NCI-H2081 (cell line): ENCODE measurements at regions not wholly inside any gene's neighbourhood (a gene's known extent, or its start where the extent isn't known, plus 50 kb on each side); places are given as distances from the start of the nearest gene placed in this dataset.
"Not testable (repeated sequence)": the region's sequence is repeated elsewhere in the genome, so short reads cannot be mapped to it uniquely, and the experiment has no call there.

ENCODE experiments used
- DNase-seq, 2 experiments: peaks; one replicate each; lab custom pipeline; 2025; lab: John Stamatoyannopoulos, UW

- no peak for DNase-seq
Measured at GRCh38 chr15:24150542-24150941, 463.4 kb upstream of the NDN start.

GRCh38 chr15:24158306-24158705, 471.2 kb upstream of the NDN start:
- not testable (repeated sequence) for DNase-seq

DNA sequence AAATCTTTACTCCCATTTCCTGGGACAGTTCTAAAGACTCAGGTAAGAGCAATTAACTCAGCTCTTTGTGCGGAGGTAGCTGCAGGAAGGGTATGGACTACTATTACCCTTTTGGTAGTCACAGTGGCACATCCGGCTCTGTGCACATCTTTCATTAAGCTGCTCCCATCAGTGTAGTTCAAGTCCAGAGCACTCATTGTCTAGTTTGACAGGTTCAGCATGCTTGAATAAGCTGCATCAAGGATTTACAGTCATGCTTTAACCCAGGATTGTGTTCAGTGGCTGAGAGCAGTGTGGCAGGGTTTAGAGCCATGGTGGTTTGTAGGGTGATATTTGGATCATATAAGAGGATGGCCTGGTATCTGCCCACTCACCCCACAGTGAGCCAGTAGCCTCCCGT, 478.4 kb upstream of the NDN start:
- not testable (repeated sequence) for DNase-seq

DNA sequence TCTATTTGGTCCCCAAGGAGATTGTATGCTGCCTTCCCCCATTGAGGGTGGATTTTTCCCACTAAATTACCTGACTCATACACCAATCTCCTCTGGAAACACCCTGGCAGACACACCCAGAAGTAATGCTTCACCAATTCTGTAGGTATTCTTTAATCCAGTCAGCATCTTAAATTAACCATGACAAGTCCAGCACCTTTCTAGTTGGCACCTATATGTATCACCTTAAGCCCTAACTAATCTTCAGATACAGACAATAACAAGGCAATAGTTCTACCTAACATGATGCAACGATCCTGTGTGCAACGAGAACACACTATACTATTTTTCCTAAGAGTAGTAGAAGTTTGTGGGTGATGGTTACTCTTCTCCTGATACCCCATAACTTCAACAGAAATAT, 473.3 kb upstream of the NPAP1 start:
- DNase-seq: not testable (repeated sequence)

- not testable (repeated sequence) for DNase-seq
Measured at GRCh38 chr15:24211742-24212476, 463.7 kb upstream of the NPAP1 start.

DNA sequence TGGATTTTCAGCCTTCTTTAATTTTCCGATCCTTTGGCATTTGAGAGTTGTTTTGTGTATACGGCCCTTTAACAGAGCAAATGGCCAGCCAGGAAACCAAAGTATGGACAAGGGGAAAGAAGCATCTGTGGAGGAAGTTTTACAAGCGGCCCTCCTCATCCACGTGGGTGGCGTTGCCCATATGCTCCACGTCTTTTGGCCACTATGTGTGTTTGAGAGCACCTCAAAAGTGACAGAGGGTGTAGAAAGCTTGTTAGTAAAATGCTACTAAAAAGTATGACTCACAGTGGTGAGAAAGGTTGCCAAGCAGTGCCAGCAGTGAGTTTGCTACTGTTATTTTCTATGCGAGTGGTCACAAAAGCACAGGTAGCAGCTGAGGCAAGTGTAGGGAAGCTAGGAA, 451.8 kb upstream of the NPAP1 start:
- no peak for DNase-seq

DNA sequence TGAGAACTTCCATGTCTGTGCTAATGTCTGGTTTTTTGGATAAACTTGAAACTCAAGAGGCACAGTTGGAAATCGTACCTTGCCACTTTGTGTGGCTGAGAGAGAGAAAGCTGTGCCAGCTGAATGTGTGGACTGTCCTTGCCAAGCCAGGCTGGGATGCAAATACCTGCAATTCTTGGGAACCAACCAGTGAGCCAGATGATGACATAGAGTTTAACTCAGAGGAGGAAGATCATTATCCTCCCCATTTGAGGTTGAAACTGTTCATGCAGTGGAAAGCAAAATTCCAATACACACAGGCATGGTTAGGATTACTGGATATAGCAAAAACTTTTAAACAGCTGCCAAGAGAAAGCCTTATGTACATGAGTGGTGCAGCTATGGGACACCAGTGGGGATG, 451.4 kb upstream of the NPAP1 start:
- DNase-seq: no peak

DNA sequence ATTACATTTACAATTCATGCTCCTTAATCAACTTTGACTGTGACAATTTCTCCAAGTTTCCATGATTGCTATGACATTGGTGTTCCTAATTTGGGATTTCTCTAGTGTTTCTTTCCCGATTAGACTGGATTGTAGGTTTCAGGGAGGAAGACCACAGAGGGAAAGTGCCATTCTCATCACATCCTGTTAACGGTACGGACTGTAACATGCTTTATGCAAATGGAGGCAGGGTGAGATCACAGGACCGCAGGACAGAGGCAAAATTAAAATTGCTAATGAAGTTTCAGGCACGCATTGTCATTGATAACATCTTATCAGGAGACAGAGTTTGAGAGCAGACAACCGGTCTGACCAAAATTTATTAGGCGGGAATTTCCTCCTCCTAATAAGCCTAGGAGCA, 446.7 kb upstream of the NPAP1 start:
- DNase-seq: not testable (repeated sequence)

- not testable (repeated sequence) for DNase-seq
Measured at GRCh38 chr15:24233134-24233533, 442.4 kb upstream of the NPAP1 start.

GRCh38 chr15:24240580-24240979, 435.0 kb upstream of the NPAP1 start:
- DNase-seq: not testable (repeated sequence)

DNA sequence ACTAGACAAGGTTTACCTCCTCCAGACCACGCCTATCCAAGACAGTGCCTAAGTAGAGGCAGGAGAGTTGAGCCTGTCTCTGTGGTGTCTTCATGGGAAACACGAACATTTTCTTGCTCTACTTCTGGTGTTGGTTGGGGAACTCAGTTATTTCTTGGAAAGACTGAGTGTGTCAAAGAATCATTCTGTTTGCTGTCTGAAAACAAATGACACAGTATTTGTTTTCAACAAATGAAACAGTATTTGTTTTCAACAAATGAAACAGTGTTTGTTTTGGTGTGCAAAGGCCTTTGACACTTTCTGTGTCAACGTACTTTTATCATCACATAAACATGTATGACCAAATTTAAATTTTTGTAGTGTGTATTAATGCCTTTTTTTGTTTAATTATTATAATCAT, 416.5 kb upstream of the NPAP1 start:
- DNase-seq: not testable (repeated sequence)

DNA sequence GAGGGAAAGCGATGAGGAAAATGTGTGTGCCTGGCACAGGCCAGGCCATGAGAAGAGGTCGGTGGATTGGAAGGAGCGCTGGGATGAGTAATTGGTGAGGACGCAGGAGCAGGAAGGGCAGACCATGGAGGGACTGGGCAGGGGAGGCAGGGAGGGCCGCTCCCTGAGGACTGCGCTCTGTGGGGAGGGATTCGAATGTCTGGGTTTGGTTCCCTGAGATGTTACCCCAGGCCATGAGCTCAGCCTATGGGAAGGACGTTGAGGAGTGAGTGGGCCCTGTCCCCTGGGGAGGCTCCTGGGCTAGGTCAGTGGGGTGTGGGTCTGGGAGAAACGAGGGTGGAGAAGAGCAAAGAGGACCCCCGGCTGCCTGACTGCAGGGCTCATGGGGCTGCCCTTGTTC, 415.2 kb upstream of the NPAP1 start:
- not testable (repeated sequence) for DNase-seq

- DNase-seq: not testable (repeated sequence)
Measured at GRCh38 chr15:24260854-24261253, 414.7 kb upstream of the NPAP1 start.

DNA sequence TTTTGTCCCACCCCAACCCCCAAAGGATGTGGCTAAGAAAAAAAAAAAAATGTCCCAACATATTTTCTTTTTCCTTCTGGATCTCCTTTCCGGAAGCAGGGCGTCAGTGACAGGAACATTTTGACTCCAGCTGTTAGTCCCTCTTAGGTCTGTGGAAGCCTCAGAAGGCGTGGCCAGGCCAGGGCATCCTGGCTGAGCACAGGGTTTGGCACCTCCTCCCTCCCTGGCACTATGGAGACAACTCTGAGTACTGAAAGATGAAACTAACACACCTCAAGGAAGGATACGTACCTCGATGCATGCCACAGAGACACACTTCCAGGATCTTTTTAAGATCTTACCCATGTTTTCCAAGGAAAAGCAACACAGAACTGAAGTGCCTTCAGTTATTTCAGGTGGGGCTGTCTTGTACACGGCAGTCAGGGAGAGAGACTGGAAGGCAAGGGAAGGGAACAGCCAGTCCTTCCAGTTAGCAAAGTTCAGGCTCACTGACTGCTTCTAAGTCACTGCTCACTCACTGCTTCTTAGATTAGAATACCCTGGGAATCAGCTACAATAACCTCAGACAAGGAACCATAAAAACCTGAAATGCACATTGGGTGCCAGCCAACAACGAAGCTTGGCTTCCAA, 406.9 kb upstream of the NPAP1 start:
- not testable (repeated sequence) for DNase-seq

DNA sequence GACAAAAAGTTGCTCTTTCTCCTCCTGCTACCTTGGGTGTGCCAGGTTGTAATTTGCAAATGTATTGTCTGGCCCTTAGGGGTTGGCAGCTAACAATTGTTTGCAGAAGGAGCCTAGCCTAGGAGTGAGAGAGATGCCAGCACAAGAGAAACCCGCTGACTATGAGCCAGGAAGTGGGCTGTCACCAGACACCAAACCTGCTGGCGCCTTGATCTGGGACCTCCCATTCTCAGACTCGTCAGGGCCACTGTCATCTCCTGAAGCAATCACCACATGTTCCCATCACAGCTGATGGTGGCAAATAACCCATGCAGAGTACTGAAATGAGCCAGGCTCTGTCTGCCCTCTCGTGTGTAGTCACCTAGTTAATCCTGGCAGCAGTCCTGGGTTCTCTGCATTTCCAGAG, 406.4 kb upstream of the NPAP1 start:
- no peak for DNase-seq

GRCh38 chr15:24269923-24270322, 405.7 kb upstream of the NPAP1 start:
- no peak for DNase-seq

- DNase-seq: not testable (repeated sequence)
Measured at GRCh38 chr15:24271496-24272244, 403.9 kb upstream of the NPAP1 start.

DNA sequence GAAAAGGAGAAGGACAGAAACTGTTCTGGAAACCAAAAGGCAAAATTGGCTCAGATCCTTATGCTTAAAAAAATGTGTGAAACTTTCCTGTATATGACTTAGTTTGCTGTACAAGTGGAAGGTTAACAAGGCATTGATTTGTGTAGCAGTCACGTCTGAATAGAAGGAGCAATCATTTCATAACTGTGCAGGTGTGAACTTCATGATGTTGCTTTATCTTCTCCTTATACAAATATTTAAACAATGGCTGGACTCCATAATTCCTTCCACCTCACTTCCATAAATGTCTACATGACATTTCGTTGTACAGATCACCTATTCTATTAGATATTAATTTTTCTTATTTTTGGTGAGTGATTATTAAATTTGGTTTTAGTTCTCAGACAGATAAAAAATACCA, 382.7 kb upstream of the NPAP1 start:
- no peak for DNase-seq

GRCh38 chr15:24300804-24301368, 374.7 kb upstream of the NPAP1 start:
- not testable (repeated sequence) for DNase-seq

GRCh38 chr15:24301999-24302398, 373.6 kb upstream of the NPAP1 start:
- not testable (repeated sequence) for DNase-seq

DNA sequence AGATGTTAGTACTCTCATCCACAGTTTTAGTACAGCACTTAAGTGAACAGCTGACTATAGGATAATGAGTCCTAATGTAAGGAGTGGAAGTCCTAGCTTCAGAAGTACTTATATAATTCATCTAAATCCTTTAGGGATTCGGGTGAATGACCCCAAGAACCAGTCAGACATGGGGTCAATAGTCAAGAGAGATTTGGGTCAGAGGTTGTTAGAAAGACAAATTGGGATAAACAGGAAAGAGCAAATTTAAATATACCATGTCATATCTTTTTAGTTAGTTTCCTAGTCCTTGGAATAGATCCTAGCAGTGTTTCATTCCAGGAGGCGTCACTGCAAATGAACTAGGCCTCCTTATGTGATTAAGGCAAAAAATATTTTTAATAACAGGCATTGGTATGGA, 370.8 kb upstream of the NPAP1 start:
- DNase-seq: not testable (repeated sequence)

- DNase-seq: not testable (repeated sequence)
Measured at GRCh38 chr15:24305643-24306042, 369.9 kb upstream of the NPAP1 start.

- DNase-seq: not testable (repeated sequence)
Measured at GRCh38 chr15:24309700-24310099, 365.9 kb upstream of the NPAP1 start.
